GM12873 (cell line): ENCODE measurements at regions not wholly inside any gene's neighbourhood (a gene's known extent, or its start where the extent isn't known, plus 50 kb on each side); places are given as distances from the start of the nearest gene placed in this dataset.

ENCODE experiments used
- TF ChIP-seq, protein P1 (sequence below): IDR thresholded peaks from 2 replicates; pipeline ENCODE4 v1.5.1; 2012; ENCODE audit warnings: low read depth, mild to moderate bottlenecking, moderate library complexity, low read length, control low read depth; ENCODE audit not compliant: insufficient read depth; ENCODE audit errors: missing control alignments

DNA sequence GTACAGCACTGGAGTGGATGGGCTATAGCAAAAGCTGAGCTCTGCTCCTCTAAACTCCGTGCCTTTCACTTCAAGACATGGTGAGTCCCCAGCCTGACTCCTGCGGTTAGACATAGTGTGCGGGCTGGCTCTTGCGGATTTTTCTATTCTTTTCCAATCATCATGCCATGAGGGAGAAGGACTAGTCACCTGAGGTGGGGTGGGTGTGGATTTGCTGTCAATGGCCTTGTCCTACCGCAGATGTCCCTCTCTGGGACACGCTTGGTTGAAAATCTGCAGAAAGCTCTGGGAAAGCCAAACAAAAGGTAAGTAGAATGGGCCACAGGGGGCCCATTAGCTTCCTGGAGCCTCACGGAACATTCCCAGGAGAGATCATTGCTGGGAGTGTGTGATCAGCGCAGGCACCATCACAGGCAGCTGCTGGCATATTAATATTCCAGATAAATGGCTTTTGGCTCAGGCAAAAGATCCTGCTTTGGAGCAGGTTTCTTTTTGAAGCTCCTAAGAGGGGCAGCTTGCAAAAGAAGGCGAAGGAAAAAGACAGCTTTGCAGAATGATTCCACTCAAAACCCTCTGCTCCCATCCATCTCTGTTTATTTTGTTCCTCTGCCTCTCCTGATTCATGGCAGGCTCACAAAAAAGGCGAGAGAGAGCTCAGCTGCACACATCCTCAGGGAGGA lies 509.0 kb upstream of the ZMIZ1 start:
- TF ChIP-seq, protein P1, sequence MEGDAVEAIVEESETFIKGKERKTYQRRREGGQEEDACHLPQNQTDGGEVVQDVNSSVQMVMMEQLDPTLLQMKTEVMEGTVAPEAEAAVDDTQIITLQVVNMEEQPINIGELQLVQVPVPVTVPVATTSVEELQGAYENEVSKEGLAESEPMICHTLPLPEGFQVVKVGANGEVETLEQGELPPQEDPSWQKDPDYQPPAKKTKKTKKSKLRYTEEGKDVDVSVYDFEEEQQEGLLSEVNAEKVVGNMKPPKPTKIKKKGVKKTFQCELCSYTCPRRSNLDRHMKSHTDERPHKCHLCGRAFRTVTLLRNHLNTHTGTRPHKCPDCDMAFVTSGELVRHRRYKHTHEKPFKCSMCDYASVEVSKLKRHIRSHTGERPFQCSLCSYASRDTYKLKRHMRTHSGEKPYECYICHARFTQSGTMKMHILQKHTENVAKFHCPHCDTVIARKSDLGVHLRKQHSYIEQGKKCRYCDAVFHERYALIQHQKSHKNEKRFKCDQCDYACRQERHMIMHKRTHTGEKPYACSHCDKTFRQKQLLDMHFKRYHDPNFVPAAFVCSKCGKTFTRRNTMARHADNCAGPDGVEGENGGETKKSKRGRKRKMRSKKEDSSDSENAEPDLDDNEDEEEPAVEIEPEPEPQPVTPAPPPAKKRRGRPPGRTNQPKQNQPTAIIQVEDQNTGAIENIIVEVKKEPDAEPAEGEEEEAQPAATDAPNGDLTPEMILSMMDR = no peak

DNA sequence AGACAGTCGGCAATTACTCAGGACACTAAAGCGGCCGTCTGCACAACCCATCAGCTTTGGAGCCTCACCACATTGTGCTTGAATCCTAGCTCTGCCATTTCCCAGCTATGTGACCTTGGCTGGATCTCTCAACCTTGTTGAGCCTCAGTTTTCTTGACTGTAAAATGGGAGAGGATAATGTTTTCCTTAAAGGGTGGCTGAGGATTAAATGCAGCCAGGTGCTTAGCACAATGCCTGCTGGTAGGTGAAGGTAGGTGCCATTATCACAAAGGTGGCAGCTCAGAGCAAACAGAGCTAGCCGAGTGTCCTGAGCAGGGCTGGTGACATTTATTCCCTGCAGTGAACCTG lies 508.5 kb upstream of the ZMIZ1 start:
- TF ChIP-seq, protein P1 = no peak

DNA sequence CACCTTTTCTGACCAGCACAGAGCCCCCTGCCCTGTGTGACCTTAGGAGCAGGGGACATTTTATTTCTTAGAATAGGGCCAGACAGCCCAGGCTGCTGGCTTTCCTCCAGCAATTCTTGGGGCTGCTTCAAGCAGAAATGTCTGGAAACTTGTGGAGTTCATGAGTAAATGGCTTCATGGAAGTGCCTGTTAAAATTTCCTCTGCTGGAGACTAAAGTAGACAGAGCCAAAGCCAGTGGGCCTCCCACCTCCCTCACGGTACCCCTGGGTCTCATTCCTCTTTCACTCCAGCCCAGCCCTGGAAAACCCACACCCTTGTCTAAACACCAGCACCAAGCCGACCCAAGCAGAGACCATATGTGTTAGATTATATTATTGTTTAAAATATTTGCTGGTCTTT lies 505.5 kb upstream of the ZMIZ1 start:
- TF ChIP-seq, protein P1 = no peak

DNA sequence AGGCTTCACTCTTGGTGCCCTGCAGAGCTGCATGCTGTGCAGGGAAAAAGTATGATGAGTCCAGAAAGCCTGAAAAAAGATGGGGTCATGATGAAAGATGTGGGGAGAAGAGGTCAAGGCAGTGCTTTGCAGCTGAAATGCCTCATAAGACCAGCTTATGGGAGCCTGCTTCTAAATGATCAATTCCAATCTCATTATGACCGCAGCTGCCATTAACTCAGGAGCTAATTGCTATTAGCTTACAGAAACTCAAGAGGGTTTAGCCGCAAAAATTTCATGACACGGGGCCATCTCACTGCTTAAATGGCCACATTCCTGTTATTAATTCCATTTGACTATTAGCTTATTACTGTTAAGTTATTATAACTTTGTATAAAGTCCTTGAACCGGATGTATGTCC lies 502.9 kb upstream of the ZMIZ1 start:
- TF ChIP-seq, protein P1 = no peak

DNA sequence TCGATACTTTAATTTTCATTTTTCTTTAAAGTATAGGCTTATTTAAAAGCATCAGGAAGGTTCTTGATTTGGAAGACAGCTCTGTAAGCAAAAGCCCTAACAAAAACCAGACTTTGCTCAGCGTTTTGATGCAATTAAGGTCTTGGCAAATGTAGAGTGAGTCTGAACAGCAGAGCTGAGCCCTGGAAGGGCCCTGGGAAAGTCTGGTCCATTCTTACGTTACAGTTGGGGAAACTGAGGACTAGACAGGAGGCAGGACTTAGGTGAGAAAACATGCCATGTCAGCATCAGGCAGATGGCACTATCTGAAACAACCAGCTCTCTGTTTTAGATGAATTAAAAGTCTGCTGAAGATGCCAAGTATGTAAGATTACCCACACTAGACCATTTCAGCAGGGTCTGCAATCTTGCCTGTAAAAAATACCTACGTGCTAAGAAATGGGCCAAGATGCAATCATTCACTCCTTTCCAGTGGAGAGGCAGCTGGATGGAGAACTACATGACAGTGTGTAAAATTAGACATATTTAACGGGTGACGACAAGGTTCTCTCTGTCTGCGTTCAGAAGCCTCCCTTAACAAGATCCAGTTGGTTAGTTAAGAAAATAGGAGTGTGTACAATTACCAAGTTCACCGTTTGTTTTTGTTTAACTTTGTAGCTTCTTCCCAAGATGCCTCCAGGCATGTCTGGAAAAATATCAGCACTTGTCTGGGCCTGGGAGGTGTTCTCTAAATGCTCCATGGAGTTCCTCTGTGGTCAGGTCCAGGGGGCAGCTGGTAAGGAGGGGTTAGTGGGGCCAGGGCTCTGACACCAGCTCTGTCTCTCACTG lies 502.3 kb upstream of the ZMIZ1 start:
- TF ChIP-seq, protein P1 = no peak

DNA sequence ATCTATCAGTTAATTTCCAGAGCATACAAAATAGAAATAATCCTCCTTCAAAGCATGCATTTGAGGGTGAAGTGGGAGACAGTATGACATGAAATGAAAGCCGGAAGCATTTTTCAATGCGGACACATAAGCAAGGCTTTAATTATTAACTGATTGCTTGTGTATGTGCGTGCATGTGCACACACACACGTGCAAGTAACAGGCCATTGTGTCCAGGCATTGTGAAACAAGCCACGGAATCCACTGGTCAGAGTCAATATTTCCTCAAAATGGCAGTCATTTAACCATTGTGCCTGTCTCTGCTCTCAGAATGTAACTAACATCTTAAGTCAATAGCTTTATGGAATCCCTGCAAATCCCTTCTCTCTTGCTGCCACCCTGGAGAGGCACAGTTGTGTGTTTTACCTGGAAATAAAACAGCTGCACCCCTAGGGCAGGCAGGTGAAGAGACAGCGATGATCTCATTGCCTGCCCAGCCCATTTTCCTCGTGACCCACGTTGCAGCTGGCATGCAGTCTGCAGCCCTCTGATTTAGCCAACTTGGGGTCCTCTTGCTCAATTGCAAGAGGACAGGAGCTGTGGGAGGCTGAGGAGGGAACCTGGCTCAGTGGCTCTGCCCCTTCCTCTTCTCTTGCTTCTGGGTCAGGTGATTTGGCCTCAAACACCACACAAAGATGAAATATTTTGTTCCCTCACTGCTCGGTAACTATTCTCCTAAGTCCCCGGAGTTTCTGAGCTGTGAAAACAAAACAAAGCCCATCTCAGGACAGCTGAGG lies 500.9 kb upstream of the ZMIZ1 start:
- TF ChIP-seq, protein P1 = no peak

DNA sequence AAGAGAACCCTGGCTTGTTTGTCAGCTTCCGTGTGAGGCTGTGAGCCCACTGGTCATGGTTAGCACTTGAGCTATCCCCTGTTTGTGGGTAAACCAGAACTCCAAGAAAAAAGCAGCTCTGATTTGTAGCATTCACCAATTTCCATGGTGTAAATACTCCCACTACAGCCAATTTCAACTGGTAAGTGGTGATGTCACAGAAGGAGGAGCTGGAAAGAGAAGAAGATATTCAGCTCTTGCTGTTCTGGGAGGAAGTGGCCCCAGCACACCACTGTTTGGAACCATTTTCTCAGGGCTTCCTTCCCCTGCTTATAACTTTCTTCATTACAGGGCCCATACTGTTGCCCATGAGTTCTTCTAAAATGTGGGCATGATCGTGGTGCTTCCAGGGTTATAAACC lies 500.1 kb upstream of the ZMIZ1 start:
- TF ChIP-seq, protein P1 = no peak
